ENCODE measurements at regions not wholly inside any gene's neighbourhood (a gene's known extent, or its start where the extent isn't known, plus 50 kb on each side); places are given as distances from the start of the nearest gene placed in this dataset.

DNA sequence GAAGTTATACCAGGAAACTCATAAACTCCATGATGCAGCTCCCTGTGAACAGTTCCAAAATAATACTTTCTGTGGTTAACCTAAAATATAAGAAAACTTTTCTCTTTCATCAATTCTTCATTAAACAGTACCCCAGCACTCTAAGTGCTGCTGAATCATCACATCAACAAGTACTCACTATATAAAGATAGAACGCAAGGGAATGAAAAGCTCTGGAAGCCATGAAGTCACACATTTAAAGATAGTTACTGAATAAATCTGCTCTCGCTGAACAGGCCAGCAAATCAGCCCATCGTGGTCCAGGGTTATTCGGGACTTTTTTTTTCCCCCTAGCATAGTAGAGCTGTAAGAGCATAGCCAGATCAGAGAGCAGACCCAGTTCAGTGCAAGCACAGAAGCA, 254.3 kb downstream of the IPMK start:
- no peak for TF ChIP-seq CTCF (IDR thresholded peaks at IDR 0.05)
- no peak for TF ChIP-seq EZH2 (IDR thresholded peaks at IDR 0.05; ENCODE audit: borderline replicate concordance, insufficient read depth, low read depth, low read length, poor library complexity, severe bottlenecking)
